ENCODE measurements at regions not wholly inside any gene's neighbourhood (a gene's known extent, or its start where the extent isn't known, plus 50 kb on each side); places are given as distances from the start of the nearest gene placed in this dataset.

DNA sequence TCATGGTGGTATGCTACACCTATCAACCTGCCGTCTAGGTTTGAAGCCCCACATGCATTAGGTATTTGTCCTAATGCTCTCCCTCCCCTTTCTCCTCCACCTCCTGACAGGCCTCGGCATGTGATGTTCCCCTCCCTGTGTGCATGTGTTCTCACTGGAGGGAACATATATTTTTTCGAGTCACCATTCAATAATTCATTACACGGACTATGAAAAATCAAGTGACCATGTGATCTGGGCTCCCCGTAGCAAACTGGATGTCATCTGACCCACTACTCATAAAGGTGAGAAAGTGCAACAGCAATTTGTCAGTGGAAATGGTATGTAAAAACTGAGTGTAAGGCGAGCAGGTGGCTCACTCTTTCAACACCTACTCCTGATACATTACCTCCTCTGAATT lies 224.3 kb upstream of the RASGRP1 start:
- TF ChIP-seq, protein P1, sequence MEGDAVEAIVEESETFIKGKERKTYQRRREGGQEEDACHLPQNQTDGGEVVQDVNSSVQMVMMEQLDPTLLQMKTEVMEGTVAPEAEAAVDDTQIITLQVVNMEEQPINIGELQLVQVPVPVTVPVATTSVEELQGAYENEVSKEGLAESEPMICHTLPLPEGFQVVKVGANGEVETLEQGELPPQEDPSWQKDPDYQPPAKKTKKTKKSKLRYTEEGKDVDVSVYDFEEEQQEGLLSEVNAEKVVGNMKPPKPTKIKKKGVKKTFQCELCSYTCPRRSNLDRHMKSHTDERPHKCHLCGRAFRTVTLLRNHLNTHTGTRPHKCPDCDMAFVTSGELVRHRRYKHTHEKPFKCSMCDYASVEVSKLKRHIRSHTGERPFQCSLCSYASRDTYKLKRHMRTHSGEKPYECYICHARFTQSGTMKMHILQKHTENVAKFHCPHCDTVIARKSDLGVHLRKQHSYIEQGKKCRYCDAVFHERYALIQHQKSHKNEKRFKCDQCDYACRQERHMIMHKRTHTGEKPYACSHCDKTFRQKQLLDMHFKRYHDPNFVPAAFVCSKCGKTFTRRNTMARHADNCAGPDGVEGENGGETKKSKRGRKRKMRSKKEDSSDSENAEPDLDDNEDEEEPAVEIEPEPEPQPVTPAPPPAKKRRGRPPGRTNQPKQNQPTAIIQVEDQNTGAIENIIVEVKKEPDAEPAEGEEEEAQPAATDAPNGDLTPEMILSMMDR (IDR thresholded peaks at IDR 0.05; ENCODE audit: low read depth, low read length) = no peak
- TF ChIP-seq EZH2phosphoT487 (IDR thresholded peaks at IDR 0.05; ENCODE audit: low read depth) = no peak

Data from OCI-LY3 (cell line).